Adipocyte (in vitro differentiated cells): ENCODE measurements at regions not wholly inside any gene's neighbourhood (a gene's known extent, or its start where the extent isn't known, plus 50 kb on each side); places are given as distances from the start of the nearest gene placed in this dataset.

Source experiments
- DNase-seq: peaks from one replicate; pipeline ENCODE4 v3.0.0-alpha.2; 2015; ENCODE audit warnings: low read depth
- H3K27me3 ChIP-seq: replicated peaks from 2 replicates; pipeline ENCODE4 v1.7.0; 2013; ENCODE audit warnings: mild to moderate bottlenecking, low read length, moderate library complexity; ENCODE audit not compliant: control insufficient read depth, insufficient read depth
- H3K36me3 ChIP-seq: 2 replicates; pipeline ENCODE4 v1.7.0; 2013; ENCODE audit warnings: low read length, mild to moderate bottlenecking, moderate library complexity; ENCODE audit not compliant: control insufficient read depth, insufficient read depth, severe bottlenecking
- H3K4me1 ChIP-seq: 2 replicates; pipeline ENCODE4 v1.7.0; 2013; ENCODE audit warnings: mild to moderate bottlenecking, low read length, moderate library complexity; ENCODE audit not compliant: control insufficient read depth, insufficient read depth
- H3K4me3 ChIP-seq: 2 replicates; pipeline ENCODE4 v1.7.0; 2013; ENCODE audit warnings: mild to moderate bottlenecking, low read length, moderate library complexity
- H3K9ac ChIP-seq: 2 replicates; pipeline ENCODE4 v1.7.0; 2013; ENCODE audit warnings: mild to moderate bottlenecking, low read length, moderate library complexity
- H3K9me3 ChIP-seq: 2 replicates; pipeline ENCODE4 v1.7.0; 2013; ENCODE audit warnings: mild to moderate bottlenecking, low read length, moderate library complexity; ENCODE audit not compliant: control insufficient read depth

DNA sequence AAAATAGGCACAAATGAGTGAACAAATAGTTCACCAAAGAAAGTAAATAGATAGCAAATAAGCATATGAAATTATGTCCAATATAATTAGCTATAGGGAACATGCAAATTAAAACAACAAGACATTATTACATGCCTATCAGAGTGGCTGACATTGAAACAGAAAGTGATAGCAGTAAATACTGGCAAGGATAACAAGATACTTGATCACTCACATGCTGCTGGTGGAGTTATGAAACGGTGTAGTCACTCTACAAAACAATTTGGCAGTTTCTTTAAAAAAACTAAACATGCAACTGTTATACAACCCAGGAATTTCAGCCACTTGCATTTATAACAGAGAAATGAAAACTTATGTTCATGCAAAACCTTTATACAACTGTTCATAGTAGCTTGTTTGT, 439.2 kb upstream of the ACVR2A start:
- Histone ChIP-seq H3K9me3 (no peaks in the 10 kb centered on the region), H3K4me3 (no peak overlapping the region), H3K36me3 (no peaks in the 10 kb centered on the region), H3K27me3 (no peaks in the 10 kb centered on the region), H3K4me1 (peaks cover 3% of the 10 kb centered on the region), H3K9ac (no peak overlapping the region)
- DNase-seq: no peak

DNA sequence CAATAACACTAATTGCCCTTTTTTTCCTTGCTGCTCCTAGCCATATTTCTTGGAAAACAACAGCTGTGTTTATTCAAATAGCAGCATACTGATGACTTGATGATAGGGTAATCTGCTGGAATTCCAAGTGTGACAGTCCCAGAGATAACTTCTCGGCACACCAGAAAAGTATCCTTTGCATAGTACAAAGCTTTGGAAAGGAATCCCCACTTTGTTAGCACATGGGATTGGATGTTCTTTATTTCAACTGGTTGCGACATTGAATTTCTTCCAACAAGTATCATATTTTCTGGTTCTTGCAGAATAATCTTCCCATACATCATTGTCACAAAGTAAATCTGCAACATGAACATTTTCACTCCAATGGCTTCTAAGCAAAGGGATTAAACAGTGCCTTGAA, 445.8 kb upstream of the ACVR2A start:
- Histone ChIP-seq H3K27me3 (no peaks in the 10 kb centered on the region), H3K4me3 (no peak overlapping the region), H3K4me1 (peaks cover 4% of the 10 kb centered on the region), H3K9ac (no peak overlapping the region), H3K9me3 (no peaks in the 10 kb centered on the region), H3K36me3 (no peaks in the 10 kb centered on the region)
- no peak for DNase-seq

DNA sequence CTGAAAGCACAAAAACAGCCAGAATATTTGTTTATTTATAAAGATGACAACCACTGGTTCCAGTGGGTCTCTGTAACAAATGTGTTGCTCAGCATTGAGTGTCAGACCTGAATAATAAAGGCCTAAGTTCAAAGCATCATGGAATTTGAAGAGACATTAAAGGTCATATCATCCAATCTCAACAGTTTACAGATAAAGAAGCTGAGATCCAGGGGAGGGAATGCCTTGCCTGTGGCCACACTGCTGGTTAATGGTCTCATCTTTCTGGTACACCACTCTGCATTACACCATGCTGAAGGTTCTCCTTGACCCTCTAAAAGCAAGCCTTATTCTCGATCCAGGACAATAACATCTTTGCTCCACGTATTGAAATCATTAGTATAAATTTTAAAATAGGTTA, 446.5 kb upstream of the ACVR2A start:
- Histone ChIP-seq H3K9ac (no peak overlapping the region), H3K36me3 (no peaks in the 10 kb centered on the region), H3K4me3 (no peak overlapping the region), H3K27me3 (no peaks in the 10 kb centered on the region), H3K4me1 (peaks cover 4% of the 10 kb centered on the region), H3K9me3 (no peaks in the 10 kb centered on the region)
- no peak for DNase-seq

DNA sequence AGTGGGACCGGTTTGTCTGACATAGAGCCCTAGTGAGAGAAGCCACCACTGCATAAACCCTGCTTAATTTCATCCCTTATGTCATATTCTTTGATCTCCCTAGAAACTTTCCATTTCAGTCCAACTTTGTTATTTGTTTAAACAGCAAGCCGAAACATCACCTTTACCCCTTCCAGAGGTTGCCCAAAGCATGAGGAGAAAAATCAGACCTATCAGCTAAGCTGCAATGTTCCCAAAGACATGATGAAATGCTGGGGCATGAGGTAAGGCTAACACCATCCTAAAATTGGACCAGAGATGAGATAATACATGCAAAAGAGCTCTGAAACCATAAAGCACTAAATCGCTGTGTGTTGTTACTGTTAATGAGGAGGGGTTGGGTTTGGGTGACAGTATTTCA, 447.9 kb upstream of the ACVR2A start:
- no peak for DNase-seq
- peaks cover 4% of the 10 kb centered on the region for H3K4me1 ChIP-seq
- H3K36me3 ChIP-seq: no peaks in the 10 kb centered on the region
- H3K27me3 ChIP-seq: no peaks in the 10 kb centered on the region
- H3K4me3 ChIP-seq: no peak overlapping the region
- H3K9ac ChIP-seq: no peak overlapping the region
- H3K9me3 ChIP-seq: no peaks in the 10 kb centered on the region

DNA sequence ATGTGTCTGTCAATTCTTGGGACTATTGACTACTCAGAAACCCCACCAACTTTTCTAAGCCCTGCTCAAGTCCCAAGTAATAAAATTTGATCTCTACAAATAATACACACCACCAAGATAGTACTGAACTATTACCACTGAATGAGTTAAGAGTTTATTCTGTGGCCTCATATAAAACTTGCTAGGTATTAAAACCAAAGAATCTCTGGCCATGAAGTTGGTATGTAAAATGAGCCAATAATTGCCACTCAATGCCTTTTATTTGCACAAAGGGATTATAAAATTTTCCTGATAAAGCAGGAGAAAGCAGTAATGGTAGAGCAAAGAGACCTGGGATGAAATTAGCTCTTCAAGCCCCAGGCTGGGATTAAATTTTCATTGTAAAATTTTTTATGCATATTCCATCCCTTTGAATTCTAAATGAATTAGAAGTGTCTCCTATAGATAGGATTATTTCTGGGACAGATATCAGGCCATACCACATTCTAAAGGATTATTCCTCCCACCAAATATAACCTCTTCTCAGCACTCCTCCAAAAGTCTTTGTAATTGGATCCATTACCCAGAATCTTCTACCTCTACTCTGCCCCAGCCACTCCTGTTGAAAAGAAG, 450.5 kb upstream of the ACVR2A start:
- Histone ChIP-seq H3K9ac (no peak overlapping the region), H3K4me1 (peaks cover 2% of the 10 kb centered on the region), H3K9me3 (no peaks in the 10 kb centered on the region), H3K4me3 (no peak overlapping the region), H3K36me3 (no peaks in the 10 kb centered on the region), H3K27me3 (no peaks in the 10 kb centered on the region)
- DNase-seq: no peak

GRCh38 chr2:147392180-147392579, 452.6 kb upstream of the ACVR2A start:
- H3K36me3 ChIP-seq: no peaks in the 10 kb centered on the region

GRCh38 chr2:147390475-147390874, 454.4 kb upstream of the ACVR2A start:
- Histone ChIP-seq H3K9ac (no peak overlapping the region), H3K4me1 (no peaks in the 10 kb centered on the region), H3K9me3 (no peaks in the 10 kb centered on the region), H3K27me3 (no peaks in the 10 kb centered on the region), H3K36me3 (no peaks in the 10 kb centered on the region), H3K4me3 (no peak overlapping the region)
- no peak for DNase-seq

More at GRCh38 chr2:147392180-147392579, 452.6 kb upstream of the ACVR2A start:
- Histone ChIP-seq H3K9me3 (no peaks in the 10 kb centered on the region), H3K27me3 (no peaks in the 10 kb centered on the region), H3K4me3 (no peak overlapping the region), H3K4me1 (no peaks in the 10 kb centered on the region), H3K9ac (no peak overlapping the region)
- DNase-seq: no peak

DNA sequence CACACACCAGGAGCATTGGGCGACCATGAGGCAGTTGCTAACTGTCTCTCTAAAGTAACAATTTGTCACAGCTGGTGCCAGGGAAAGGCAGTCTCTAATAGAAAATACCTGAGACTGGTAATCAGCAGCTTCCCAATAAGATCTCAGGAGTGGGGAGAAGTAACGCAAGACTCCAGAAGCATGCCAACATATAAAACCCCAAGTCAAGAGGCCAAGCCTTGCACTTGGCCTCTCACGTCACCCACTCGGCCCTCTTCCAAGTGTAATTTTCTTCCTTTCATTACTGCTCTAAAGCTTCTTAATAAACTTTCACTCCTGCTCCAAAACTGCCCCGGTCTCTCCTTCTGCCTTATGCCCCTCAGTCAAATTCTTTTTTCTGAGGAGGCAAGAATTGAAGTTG, 455.6 kb upstream of the ACVR2A start:
- no peak for DNase-seq
- H3K9me3 ChIP-seq: no peaks in the 10 kb centered on the region
- no peaks in the 10 kb centered on the region for H3K36me3 ChIP-seq
- H3K9ac ChIP-seq: no peak overlapping the region
- no peak overlapping the region for H3K4me3 ChIP-seq
- no peaks in the 10 kb centered on the region for H3K4me1 ChIP-seq
- H3K27me3 ChIP-seq: no peaks in the 10 kb centered on the region

- no peaks in the 10 kb centered on the region for H3K36me3 ChIP-seq
- H3K4me3 ChIP-seq: no peak overlapping the region
Observed at GRCh38 chr2:147388217-147388616, 456.6 kb upstream of the ACVR2A start.

GRCh38 chr2:147386284-147386683, 458.5 kb upstream of the ACVR2A start:
- no peak overlapping the region for H3K4me3 ChIP-seq
- H3K9me3 ChIP-seq: no peaks in the 10 kb centered on the region
- H3K27me3 ChIP-seq: no peaks in the 10 kb centered on the region
- DNase-seq: no peak
- H3K36me3 ChIP-seq: no peaks in the 10 kb centered on the region
- no peak overlapping the region for H3K9ac ChIP-seq
- no peaks in the 10 kb centered on the region for H3K4me1 ChIP-seq

More at GRCh38 chr2:147388217-147388616, 456.6 kb upstream of the ACVR2A start:
- no peak overlapping the region for H3K9ac ChIP-seq
- H3K27me3 ChIP-seq: no peaks in the 10 kb centered on the region
- DNase-seq: no peak
- no peaks in the 10 kb centered on the region for H3K9me3 ChIP-seq
- H3K4me1 ChIP-seq: no peaks in the 10 kb centered on the region

DNA sequence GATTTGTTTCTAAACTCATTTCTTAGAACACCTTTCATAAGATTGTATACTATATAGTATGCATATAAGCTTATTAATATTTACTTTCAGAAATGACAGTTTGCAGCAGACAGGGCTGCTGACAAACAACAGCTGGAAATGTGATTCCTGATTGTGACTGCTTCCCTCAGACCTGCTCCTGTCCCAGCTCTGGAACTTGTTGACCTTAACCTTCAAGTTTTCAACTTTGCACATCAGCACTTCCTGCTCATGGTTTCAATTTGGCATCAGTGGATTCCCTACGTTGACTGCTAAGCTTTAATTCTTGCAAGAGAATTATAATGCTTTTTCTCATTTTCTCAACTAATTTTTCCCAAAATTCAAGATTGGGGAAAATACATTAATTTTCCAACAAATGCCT, 459.2 kb upstream of the ACVR2A start:
- DNase-seq: no peak
- no peaks in the 10 kb centered on the region for H3K9me3 ChIP-seq
- H3K36me3 ChIP-seq: no peaks in the 10 kb centered on the region
- no peaks in the 10 kb centered on the region for H3K27me3 ChIP-seq
- no peak overlapping the region for H3K4me3 ChIP-seq
- H3K9ac ChIP-seq: no peak overlapping the region
- no peaks in the 10 kb centered on the region for H3K4me1 ChIP-seq

- DNase-seq: no peak
- H3K27me3 ChIP-seq: no peaks in the 10 kb centered on the region
- no peaks in the 10 kb centered on the region for H3K9me3 ChIP-seq
- no peaks in the 10 kb centered on the region for H3K4me1 ChIP-seq
- no peaks in the 10 kb centered on the region for H3K36me3 ChIP-seq
- no peak overlapping the region for H3K4me3 ChIP-seq
- H3K9ac ChIP-seq: no peak overlapping the region
Observed at GRCh38 chr2:147384659-147385058, 460.2 kb upstream of the ACVR2A start.
